Smooth muscle cell (in vitro differentiated cells): ENCODE measurements at regions not wholly inside any gene's neighbourhood (a gene's known extent, or its start where the extent isn't known, plus 50 kb on each side); places are given as distances from the start of the nearest gene placed in this dataset.

Experiments used
- DNase-seq: peaks from one replicate; lab custom pipeline; 2025; ENCODE audit not compliant: unreplicated experiment; lab: John Stamatoyannopoulos, UW
- H2AFZ ChIP-seq: fragments of 200-600 bp; sonication (generic); 2 replicates; pipeline ENCODE4 v1.6.0; 2016; ENCODE audit warnings: antibody characterized with exemption, low read depth, mild to moderate bottlenecking
- H3F3A ChIP-seq: fragments of 200-600 bp; sonication (generic); 2 replicates; pipeline ENCODE4 v1.6.0; 2017; ENCODE audit warnings: antibody characterized with exemption, low read depth
- H3K27ac ChIP-seq: fragments of 200-600 bp; sonication (generic); 2 replicates; pipeline ENCODE4 v1.5.1; 2016; ENCODE audit warnings: low read depth, mild to moderate bottlenecking
- H3K27me3 ChIP-seq: fragments of 200-600 bp; sonication (generic); 2 replicates; pipeline ENCODE4 v1.6.1; 2016; ENCODE audit warnings: low read depth, mild to moderate bottlenecking
- H3K36me3 ChIP-seq: fragments of 200-600 bp; sonication (generic); 2 replicates; pipeline ENCODE4 v1.5.1; 2016; ENCODE audit warnings: low read depth
- H3K4me1 ChIP-seq: fragments of 200-600 bp; sonication (generic); 2 replicates; pipeline ENCODE4 v1.5.1; 2016; ENCODE audit warnings: low read depth
- H3K4me2 ChIP-seq: fragments of 200-600 bp; sonication (generic); 2 replicates; pipeline ENCODE4 v1.6.0; 2016; ENCODE audit warnings: mild to moderate bottlenecking
- H3K4me3 ChIP-seq: fragments of 200-600 bp; sonication (generic); 2 replicates; pipeline ENCODE4 v1.5.1; 2016; ENCODE audit warnings: mild to moderate bottlenecking
- H3K79me2 ChIP-seq: fragments of 200-600 bp; sonication (generic); 2 replicates; pipeline ENCODE4 v1.6.0; 2016; ENCODE audit warnings: low read depth, mild to moderate bottlenecking
- H3K9ac ChIP-seq: fragments of 200-600 bp; sonication (generic); 2 replicates; pipeline ENCODE4 v1.6.0; 2016; ENCODE audit warnings: low read depth
- H3K9me3 ChIP-seq: fragments of 200-600 bp; sonication (generic); replicated peaks from 2 replicates; pipeline ENCODE4 v1.5.1; 2016; ENCODE audit warnings: low read depth
- H4K20me1 ChIP-seq: fragments of 200-600 bp; sonication (generic); 2 replicates; pipeline ENCODE4 v1.6.0; 2016; ENCODE audit warnings: low read depth
- WGBS: methylation state at CpG from one replicate; pipeline ENCODE4 v1.1.7; 2016; ENCODE audit warnings: low lambda C conversion rate; 5-methylcytosine and 5-hydroxymethylcytosine counted together
- TF ChIP-seq, protein P1 (sequence below): fragments of 200-600 bp; sonication (generic); IDR thresholded peaks from 2 replicates; pipeline ENCODE4 v1.5.1; 2017; ENCODE audit warnings: borderline replicate concordance, mild to moderate bottlenecking, antibody characterized with exemption; ENCODE audit not compliant: insufficient read depth, poor library complexity, severe bottlenecking

DNA sequence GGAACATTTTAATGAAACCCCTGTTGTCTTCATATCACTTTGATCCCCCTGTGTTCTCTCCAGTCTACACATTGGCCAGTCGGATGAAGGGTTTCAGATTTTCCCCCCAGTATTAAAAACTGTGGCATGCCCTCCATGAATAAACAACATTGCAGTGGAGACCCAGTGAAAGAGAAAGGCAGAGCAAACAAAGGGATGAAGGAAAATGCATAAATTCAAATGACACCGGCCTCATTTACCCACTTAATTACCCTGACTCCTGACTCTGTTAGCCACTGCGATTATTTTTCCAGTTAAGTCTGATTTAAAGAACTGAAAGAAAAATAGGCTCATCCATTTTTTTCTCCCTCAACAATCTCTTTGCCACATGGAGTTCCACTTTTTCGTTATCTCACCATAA lies 569.2 kb downstream of the TFAP2B start:
- Histone ChIP-seq H3K4me2 (no peak overlapping the region), H3K27ac (no peak overlapping the region), H3K4me1 (no peaks in the 10 kb centered on the region), H3K4me3 (no peak overlapping the region), H4K20me1 (no peaks in the 10 kb centered on the region), H2AFZ (no peak overlapping the region), H3K79me2 (no peaks in the 10 kb centered on the region), H3F3A (no peaks in the 10 kb centered on the region), H3K27me3 (no peaks in the 10 kb centered on the region), H3K9me3 (no peaks in the 10 kb centered on the region), H3K36me3 (no peaks in the 10 kb centered on the region), H3K9ac (no peak overlapping the region)
- DNase-seq = no peak
- TF ChIP-seq, protein P1, sequence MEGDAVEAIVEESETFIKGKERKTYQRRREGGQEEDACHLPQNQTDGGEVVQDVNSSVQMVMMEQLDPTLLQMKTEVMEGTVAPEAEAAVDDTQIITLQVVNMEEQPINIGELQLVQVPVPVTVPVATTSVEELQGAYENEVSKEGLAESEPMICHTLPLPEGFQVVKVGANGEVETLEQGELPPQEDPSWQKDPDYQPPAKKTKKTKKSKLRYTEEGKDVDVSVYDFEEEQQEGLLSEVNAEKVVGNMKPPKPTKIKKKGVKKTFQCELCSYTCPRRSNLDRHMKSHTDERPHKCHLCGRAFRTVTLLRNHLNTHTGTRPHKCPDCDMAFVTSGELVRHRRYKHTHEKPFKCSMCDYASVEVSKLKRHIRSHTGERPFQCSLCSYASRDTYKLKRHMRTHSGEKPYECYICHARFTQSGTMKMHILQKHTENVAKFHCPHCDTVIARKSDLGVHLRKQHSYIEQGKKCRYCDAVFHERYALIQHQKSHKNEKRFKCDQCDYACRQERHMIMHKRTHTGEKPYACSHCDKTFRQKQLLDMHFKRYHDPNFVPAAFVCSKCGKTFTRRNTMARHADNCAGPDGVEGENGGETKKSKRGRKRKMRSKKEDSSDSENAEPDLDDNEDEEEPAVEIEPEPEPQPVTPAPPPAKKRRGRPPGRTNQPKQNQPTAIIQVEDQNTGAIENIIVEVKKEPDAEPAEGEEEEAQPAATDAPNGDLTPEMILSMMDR = no peak
- 93% methylated on average over 4 of the region's 4 CpGs for WGBS

DNA sequence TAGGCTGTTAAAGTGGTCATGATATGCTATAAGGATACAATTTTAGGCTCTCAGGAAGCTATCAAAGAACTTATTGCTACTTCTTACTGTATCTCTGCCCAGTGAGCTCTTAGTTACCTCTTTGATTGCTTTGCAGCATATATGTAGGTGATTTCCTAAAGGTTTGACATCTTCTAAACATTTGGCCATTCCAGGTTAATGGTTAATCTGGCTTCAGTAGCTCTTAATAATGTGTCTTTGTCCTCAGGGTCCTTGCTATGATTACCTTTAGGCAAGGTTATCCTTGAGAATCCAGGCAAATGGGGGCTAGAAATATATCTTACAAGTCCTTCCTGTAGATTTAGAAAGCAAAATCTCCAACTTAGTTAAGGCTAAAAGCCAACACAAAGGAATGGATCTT lies 575.4 kb downstream of the TFAP2B start:
- no peak overlapping the region for H3K27ac ChIP-seq
- TF ChIP-seq, protein P1 = no peak
- no peaks in the 10 kb centered on the region for H4K20me1 ChIP-seq
- no peaks in the 10 kb centered on the region for H3K79me2 ChIP-seq
- no peaks in the 10 kb centered on the region for H3K4me1 ChIP-seq
- no peak overlapping the region for H2AFZ ChIP-seq
- H3F3A ChIP-seq = no peaks in the 10 kb centered on the region
- DNase-seq = no peak
- no peaks in the 10 kb centered on the region for H3K36me3 ChIP-seq
- H3K9ac ChIP-seq = no peak overlapping the region
- H3K4me3 ChIP-seq = no peak overlapping the region
- H3K9me3 ChIP-seq = no peaks in the 10 kb centered on the region
- H3K4me2 ChIP-seq = no peak overlapping the region
- H3K27me3 ChIP-seq = no peaks in the 10 kb centered on the region

DNA sequence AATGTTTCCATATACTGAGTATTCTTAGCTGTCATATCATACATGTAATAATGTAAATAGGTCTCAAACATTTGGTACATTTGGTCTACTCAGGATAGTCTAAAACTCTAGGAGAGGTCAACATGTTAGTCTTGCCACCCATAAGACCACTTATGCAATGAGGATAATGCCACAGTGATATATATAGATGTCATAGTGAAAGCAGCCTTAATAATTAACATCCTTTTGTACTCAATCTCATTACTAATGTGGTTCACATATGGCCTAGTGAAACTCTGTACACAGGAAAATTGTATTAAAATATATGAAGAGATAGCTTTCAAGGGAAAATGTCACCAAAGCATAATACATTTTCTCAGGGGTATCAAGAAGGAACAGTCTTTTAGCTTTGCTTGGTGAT lies 577.9 kb downstream of the TFAP2B start:
- TF ChIP-seq, protein P1 = no peak
- DNase-seq = no peak

DNA sequence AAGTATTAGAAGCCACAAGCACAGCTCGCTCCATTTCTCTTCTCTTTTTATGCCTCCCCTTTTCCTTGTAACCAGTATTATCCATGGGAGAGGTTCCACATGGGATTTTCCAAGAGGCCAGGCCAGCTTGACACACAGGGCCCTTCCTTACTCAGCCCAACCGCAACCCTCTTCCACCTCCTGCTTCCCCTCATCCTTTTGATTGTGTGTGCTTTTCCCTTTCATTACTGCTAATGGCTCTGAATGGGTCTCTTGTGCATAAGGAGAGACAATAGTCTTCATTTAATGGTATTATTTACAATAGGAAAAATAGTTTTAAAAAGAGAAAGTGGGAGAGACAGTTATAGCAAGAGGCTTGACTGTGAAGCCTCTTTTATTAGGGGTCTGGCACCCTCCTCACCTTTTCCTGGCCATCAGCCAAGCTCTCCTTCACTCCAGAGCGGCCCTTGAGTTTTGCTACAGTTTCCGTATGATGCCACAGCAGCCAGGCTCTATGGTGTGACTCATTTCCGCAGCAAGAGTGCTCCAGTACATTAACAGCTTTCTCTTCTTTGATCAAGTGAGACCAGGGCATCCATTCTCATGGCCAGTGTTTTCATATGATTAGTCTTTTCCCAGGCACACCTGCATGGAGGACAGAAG lies 579.5 kb downstream of the TFAP2B start:
- 65% methylated on average over 5 of the region's 5 CpGs for WGBS
- Histone ChIP-seq H3K36me3 (no peaks in the 10 kb centered on the region), H3K4me1 (no peaks in the 10 kb centered on the region), H3K79me2 (no peaks in the 10 kb centered on the region), H3K9me3 (no peaks in the 10 kb centered on the region), H3K4me2 (no peak overlapping the region), H2AFZ (no peak overlapping the region), H3K9ac (no peak overlapping the region), H3K4me3 (no peak overlapping the region), H4K20me1 (no peaks in the 10 kb centered on the region), H3F3A (no peaks in the 10 kb centered on the region), H3K27me3 (no peaks in the 10 kb centered on the region), H3K27ac (no peak overlapping the region)
- TF ChIP-seq, protein P1 = no peak
- no peak for DNase-seq

More for the DNA sequence above, 577.9 kb downstream of the TFAP2B start:
- H4K20me1 ChIP-seq = no peaks in the 10 kb centered on the region
- no peak overlapping the region for H2AFZ ChIP-seq
- H3K4me2 ChIP-seq = no peak overlapping the region
- H3K27me3 ChIP-seq = no peaks in the 10 kb centered on the region
- H3K4me1 ChIP-seq = no peaks in the 10 kb centered on the region
- no peak overlapping the region for H3K27ac ChIP-seq
- no peaks in the 10 kb centered on the region for H3K36me3 ChIP-seq
- no peaks in the 10 kb centered on the region for H3F3A ChIP-seq
- H3K9me3 ChIP-seq = no peaks in the 10 kb centered on the region
- no peaks in the 10 kb centered on the region for H3K79me2 ChIP-seq
- H3K4me3 ChIP-seq = no peak overlapping the region
- H3K9ac ChIP-seq = no peak overlapping the region
